K562 (cell line): ENCODE measurements at regions not wholly inside any gene's neighbourhood (a gene's known extent, or its start where the extent isn't known, plus 50 kb on each side); places are given as distances from the start of the nearest gene placed in this dataset.

ENCODE experiments used
- ATAC-seq: fragments of 200-7000 bp; cut with Tn5 transposase; 3 replicates; pipeline ENCODE4 v1.9.1; 2020; ENCODE audit warnings: moderate library complexity
- BruUV-seq: library from RNA; stranded (reverse); fragments of 400-500 nt; replicated peaks from 2 replicates; lab custom pipeline; 2021; lab: Mats Ljungman, UMichigan
- CTCF ChIA-PET: fragments of 300-600 bp; formaldehyde crosslinking; extraction: SDS; loops from one replicate; lab custom pipeline; 2021; ENCODE audit warnings: low intra/inter-chr PET ratio; lab: Yijun Ruan, JAX
- POLR2A ChIA-PET: fragments of 300-600, 350-650 bp; sonication (Branson Sonifier 250); formaldehyde crosslinking; extraction: SDS; loops from one replicate; lab custom pipeline; 2021; ENCODE audit warnings: antibody characterized with exemption, inconsistent platforms; lab: Yijun Ruan, JAX
- DNase-seq, 4 experiments: peaks; one replicate each; pipeline versions ENCODE4 v3.0.0 to v3.0.0-alpha.2; 2011 to 2018; ENCODE audit warnings: low spot score in 3 of 4, mixed read lengths in 3 of 4; ENCODE audit errors: extremely low read depth in 1 of 4
- FAIRE-seq: peaks from 2 replicates; lab custom pipeline; 2011; peaks lifted over from hg19 to GRCh38; lab: Jason Lieb, UNC
- H2AFZ ChIP-seq: 2 replicates; pipeline ENCODE4 v1.6.0; 2011; ENCODE audit warnings: low read depth, low read length, control low read depth, inconsistent platforms
- H3K27ac ChIP-seq: fragments of 200-600 bp; 3 replicates; pipeline ENCODE4 v1.8.0; 2011; ENCODE audit warnings: low read depth, mild to moderate bottlenecking, control low read depth, inconsistent platforms, low read length, moderate library complexity, mixed read lengths; ENCODE audit errors: extremely low read depth
- H3K27me3 ChIP-seq, 2 experiments: fragments of 300-600 bp in 1 of 2; 2 replicates in 1 of 2; 3 replicates in 1 of 2; pipeline versions ENCODE4 v1.6.0 to v1.8.0; 2011; ENCODE audit warnings: inconsistent platforms in 2 of 2, low read length in 2 of 2, mild to moderate bottlenecking in 1 of 2, mixed read lengths in 1 of 2, moderate library complexity in 1 of 2; ENCODE audit not compliant: control insufficient read depth in 2 of 2, insufficient read depth in 2 of 2
- H3K36me3 ChIP-seq: fragments of 300-600 bp; 3 replicates; pipeline ENCODE4 v1.8.0; 2011; ENCODE audit warnings: mild to moderate bottlenecking, low read length, inconsistent platforms; ENCODE audit not compliant: control insufficient read depth, insufficient read depth
- H3K4me1 ChIP-seq, 2 experiments: fragments of 200-600 bp in 1 of 2; replicated peaks in 1 of 2; 2 replicates in 1 of 2; 3 replicates in 1 of 2; pipeline versions ENCODE4 v1.5.1 to v1.8.0; 2011; ENCODE audit warnings: inconsistent platforms in 2 of 2, low read length in 2 of 2, mild to moderate bottlenecking in 1 of 2, mixed read lengths in 1 of 2, moderate library complexity in 1 of 2; ENCODE audit not compliant: control insufficient read depth in 2 of 2, insufficient read depth in 2 of 2
- H3K4me2 ChIP-seq: 2 replicates; pipeline ENCODE4 v1.6.1; 2011; ENCODE audit warnings: low read length, control low read depth, inconsistent platforms, mixed read lengths; ENCODE audit not compliant: insufficient read depth
- H3K4me3 ChIP-seq: fragments of 200-600 bp; sonication (generic), shearing (Covaris generic); 2 replicates; pipeline ENCODE4 v1.5.1; 2016; ENCODE audit warnings: control low read depth, inconsistent platforms
- H3K79me2 ChIP-seq: fragments of 200-600 bp; 3 replicates; pipeline ENCODE4 v1.8.0; 2011; ENCODE audit warnings: low read length, inconsistent platforms; ENCODE audit not compliant: control insufficient read depth, insufficient read depth
- H3K9ac ChIP-seq, 2 experiments: 2 replicates each; pipeline versions ENCODE4 v1.6.0 to v1.6.1; 2011; ENCODE audit warnings: low read depth in 2 of 2, low read length in 2 of 2, control low read depth in 1 of 2, inconsistent platforms in 1 of 2, mild to moderate bottlenecking in 1 of 2, mixed read lengths in 1 of 2; ENCODE audit not compliant: insufficient read depth in 1 of 2
- H3K9me1 ChIP-seq: one replicate; pipeline ENCODE4 v1.6.0; 2011; ENCODE audit warnings: inconsistent platforms, mild to moderate bottlenecking, low read length, moderate library complexity; ENCODE audit not compliant: control insufficient read depth, insufficient read depth
- H3K9me3 ChIP-seq: replicated peaks from 2 replicates; pipeline ENCODE4 v1.5.1; 2011; ENCODE audit warnings: low read depth, low read length, inconsistent platforms; ENCODE audit not compliant: control insufficient read depth, insufficient read depth
- H4K20me1 ChIP-seq: replicated peaks from 2 replicates; pipeline ENCODE4 v1.6.1; 2011; ENCODE audit warnings: low read length, inconsistent platforms, mixed read lengths; ENCODE audit not compliant: control insufficient read depth, insufficient read depth
- CBX8 ChIP-seq: fragments of 200-600 bp; sonication (generic); IDR thresholded peaks from 2 replicates; pipeline ENCODE4 v1.6.1; 2012; ENCODE audit warnings: borderline replicate concordance, mixed run types, low read depth, mild to moderate bottlenecking, moderate library complexity, mixed read lengths, low read length, control low read depth, inconsistent platforms; ENCODE audit not compliant: poor library complexity, severe bottlenecking; ENCODE audit errors: extremely low read depth
- FOXK1 ChIP-seq: sonication (generic); formaldehyde crosslinking; IDR thresholded peaks from 2 replicates; pipeline ENCODE4 v1.8.0; 2022; ENCODE audit warnings: missing genetic modification reagents, mild to moderate bottlenecking, borderline replicate concordance
- MXI1 ChIP-seq: IDR thresholded peaks from 2 replicates; pipeline ENCODE4 v1.6.1; 2011; ENCODE audit warnings: low read depth, mild to moderate bottlenecking, improper control_type of control experiment, low read length
- PCBP1 ChIP-seq: fragments of 200-400 bp; formaldehyde crosslinking; IDR thresholded peaks from 2 replicates; pipeline ENCODE4 v1.6.1; 2018; ENCODE audit warnings: mild to moderate bottlenecking, low read depth, low read length; ENCODE audit not compliant: poor library complexity, severe bottlenecking
- RBM22 ChIP-seq: fragments of 200-400 bp; formaldehyde crosslinking; IDR thresholded peaks from 2 replicates; pipeline ENCODE4 v1.6.1; 2018; ENCODE audit warnings: low read length, low read depth; ENCODE audit not compliant: poor library complexity, severe bottlenecking
- TOE1 ChIP-seq, 2 experiments: fragments of 450-650 bp in 1 of 2; sonication (generic) in 1 of 2; formaldehyde crosslinking in 1 of 2; IDR thresholded peaks; 2 replicates each; pipeline versions ENCODE4 v1.7.1 to v1.8.0; 2016 to 2022; ENCODE audit warnings: borderline replicate concordance in 2 of 2, mild to moderate bottlenecking in 2 of 2, antibody characterized with exemption in 1 of 2, inconsistent platforms in 1 of 2, low read depth in 1 of 2, missing genetic modification reagents in 1 of 2, moderate library complexity in 1 of 2
- TRIM24 ChIP-seq, 2 experiments: fragments of 450-650 bp; IDR thresholded peaks; 2 replicates each; pipeline ENCODE4 v1.6.1; 2016
- ZNF707 ChIP-seq: fragments of 250-450 bp; sonication (Bioruptor Pico); conservative IDR thresholded peaks from 2 replicates; pipeline ENCODE4 v1.8.0; 2022; ENCODE audit warnings: inconsistent platforms, mild to moderate bottlenecking, moderate library complexity
- WGBS: fragments of 100-300 bp; shearing (Covaris generic); methylation state at CpG from one replicate; pipeline ENCODE4 v1.1.6; 2016; ENCODE audit warnings: low coverage, mixed read lengths; ENCODE audit not compliant: insufficient coverage; ENCODE audit errors: missing lambda C conversion rate; 5-methylcytosine and 5-hydroxymethylcytosine counted together
- in situ Hi-C: fragments of 300-500 bp; cut with MboI; formaldehyde crosslinking; loops from 4 replicates; pipeline ENCODE4 v1.15.0; 2018; ENCODE audit warnings: inconsistent platforms, mixed read lengths
- intact Hi-C: fragments of 100-400 bp; cut with micrococcal nuclease; formaldehyde crosslinking; loops from 2 replicates; pipeline ENCODE4 v1.14.2; 2022
- TF ChIP-seq, protein P1 (sequence below): sonication (generic); formaldehyde crosslinking; IDR thresholded peaks from 2 replicates; pipeline ENCODE4 v1.8.0; 2023; ENCODE audit warnings: mild to moderate bottlenecking, missing genetic modification reagents
- TF ChIP-seq, protein P2 (sequence below): fragments of 250-450 bp; sonication (Bioruptor Pico); IDR thresholded peaks from 2 replicates; pipeline ENCODE4 v1.5.0; 2020; ENCODE audit warnings: mild to moderate bottlenecking
- TF ChIP-seq, protein P3 (sequence below): IDR thresholded peaks from 2 replicates; pipeline ENCODE4 v1.6.1; 2016; ENCODE audit warnings: missing genetic modification characterization, missing compliant biosample characterization
- TF ChIP-seq, protein P4 (sequence below): fragments of 450-650 bp; formaldehyde crosslinking; IDR thresholded peaks from 2 replicates; pipeline ENCODE4 v1.4.0; 2022; ENCODE audit warnings: mild to moderate bottlenecking, moderate library complexity

DNA sequence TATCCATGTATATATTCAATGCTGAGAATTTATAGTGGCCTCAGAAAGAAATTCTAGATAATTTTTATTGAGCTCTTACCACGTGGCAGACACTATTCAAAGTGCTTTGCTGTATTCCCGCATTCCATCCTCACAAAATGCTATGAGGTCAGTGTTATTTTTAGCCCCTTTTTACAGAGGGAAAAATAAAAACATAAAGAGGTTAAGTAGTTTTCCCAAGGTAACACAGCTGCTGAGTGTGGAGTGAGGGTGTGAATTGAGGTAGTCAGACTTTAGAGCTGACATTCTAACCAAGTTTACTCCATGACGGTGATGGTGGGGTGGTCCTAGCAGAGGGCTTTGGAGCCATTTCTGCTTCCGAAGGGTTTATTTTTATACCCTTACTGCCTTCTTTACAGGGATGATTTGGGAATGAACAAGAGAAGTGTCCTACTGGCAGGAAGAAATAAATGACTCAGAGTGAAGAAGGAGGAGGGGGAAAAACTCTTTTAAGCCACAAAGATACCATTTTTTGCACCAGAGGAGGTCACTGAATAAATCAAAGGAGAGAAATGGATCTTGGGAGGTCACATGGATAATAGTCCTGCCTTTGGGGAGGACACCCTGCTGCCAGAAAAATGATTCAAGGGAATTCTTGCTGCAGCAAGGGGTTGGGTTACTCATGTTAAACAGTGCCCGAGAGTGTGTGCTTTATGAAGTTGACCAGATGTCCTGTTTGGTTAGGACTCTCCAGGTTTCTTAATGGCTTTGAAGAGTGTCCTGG lies 76.1 kb downstream of the HMHB1 start:
- FAIRE-seq: no peak
- TF ChIP-seq, protein P1, sequence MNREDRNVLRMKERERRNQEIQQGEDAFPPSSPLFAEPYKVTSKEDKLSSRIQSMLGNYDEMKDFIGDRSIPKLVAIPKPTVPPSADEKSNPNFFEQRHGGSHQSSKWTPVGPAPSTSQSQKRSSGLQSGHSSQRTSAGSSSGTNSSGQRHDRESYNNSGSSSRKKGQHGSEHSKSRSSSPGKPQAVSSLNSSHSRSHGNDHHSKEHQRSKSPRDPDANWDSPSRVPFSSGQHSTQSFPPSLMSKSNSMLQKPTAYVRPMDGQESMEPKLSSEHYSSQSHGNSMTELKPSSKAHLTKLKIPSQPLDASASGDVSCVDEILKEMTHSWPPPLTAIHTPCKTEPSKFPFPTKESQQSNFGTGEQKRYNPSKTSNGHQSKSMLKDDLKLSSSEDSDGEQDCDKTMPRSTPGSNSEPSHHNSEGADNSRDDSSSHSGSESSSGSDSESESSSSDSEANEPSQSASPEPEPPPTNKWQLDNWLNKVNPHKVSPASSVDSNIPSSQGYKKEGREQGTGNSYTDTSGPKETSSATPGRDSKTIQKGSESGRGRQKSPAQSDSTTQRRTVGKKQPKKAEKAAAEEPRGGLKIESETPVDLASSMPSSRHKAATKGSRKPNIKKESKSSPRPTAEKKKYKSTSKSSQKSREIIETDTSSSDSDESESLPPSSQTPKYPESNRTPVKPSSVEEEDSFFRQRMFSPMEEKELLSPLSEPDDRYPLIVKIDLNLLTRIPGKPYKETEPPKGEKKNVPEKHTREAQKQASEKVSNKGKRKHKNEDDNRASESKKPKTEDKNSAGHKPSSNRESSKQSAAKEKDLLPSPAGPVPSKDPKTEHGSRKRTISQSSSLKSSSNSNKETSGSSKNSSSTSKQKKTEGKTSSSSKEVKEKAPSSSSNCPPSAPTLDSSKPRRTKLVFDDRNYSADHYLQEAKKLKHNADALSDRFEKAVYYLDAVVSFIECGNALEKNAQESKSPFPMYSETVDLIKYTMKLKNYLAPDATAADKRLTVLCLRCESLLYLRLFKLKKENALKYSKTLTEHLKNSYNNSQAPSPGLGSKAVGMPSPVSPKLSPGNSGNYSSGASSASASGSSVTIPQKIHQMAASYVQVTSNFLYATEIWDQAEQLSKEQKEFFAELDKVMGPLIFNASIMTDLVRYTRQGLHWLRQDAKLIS (CRISPR knock-in tag): no peak
- TF ChIP-seq, protein P2, sequence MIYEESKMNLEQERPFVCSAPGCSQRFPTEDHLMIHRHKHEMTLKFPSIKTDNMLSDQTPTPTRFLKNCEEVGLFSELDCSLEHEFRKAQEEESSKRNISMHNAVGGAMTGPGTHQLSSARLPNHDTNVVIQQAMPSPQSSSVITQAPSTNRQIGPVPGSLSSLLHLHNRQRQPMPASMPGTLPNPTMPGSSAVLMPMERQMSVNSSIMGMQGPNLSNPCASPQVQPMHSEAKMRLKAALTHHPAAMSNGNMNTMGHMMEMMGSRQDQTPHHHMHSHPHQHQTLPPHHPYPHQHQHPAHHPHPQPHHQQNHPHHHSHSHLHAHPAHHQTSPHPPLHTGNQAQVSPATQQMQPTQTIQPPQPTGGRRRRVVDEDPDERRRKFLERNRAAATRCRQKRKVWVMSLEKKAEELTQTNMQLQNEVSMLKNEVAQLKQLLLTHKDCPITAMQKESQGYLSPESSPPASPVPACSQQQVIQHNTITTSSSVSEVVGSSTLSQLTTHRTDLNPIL (CRISPR knock-in tag): no peak
- TF ChIP-seq TRIM24 (IDR thresholded peaks at IDR 0.05) (no peak), ZNF707 (no peak), CBX8 (no peak), PCBP1 (no peak), FOXK1 (CRISPR knock-in tag) (no peak), RBM22 (no peak), MXI1 (no peak), TOE1 (IDR thresholded peaks at IDR 0.05; ENCODE audit: borderline replicate concordance) (no peak), TOE1 (CRISPR knock-in tag; IDR thresholded peaks at IDR 0.05; ENCODE audit: borderline replicate concordance, low read depth) (no peak)
- TF ChIP-seq, protein P3, sequence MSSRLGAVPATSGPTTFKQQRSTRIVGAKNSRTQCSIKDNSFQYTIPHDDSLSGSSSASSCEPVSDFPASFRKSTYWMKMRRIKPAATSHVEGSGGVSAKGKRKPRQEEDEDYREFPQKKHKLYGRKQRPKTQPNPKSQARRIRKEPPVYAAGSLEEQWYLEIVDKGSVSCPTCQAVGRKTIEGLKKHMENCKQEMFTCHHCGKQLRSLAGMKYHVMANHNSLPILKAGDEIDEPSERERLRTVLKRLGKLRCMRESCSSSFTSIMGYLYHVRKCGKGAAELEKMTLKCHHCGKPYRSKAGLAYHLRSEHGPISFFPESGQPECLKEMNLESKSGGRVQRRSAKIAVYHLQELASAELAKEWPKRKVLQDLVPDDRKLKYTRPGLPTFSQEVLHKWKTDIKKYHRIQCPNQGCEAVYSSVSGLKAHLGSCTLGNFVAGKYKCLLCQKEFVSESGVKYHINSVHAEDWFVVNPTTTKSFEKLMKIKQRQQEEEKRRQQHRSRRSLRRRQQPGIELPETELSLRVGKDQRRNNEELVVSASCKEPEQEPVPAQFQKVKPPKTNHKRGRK (tag): no peak
- TF ChIP-seq, protein P4, sequence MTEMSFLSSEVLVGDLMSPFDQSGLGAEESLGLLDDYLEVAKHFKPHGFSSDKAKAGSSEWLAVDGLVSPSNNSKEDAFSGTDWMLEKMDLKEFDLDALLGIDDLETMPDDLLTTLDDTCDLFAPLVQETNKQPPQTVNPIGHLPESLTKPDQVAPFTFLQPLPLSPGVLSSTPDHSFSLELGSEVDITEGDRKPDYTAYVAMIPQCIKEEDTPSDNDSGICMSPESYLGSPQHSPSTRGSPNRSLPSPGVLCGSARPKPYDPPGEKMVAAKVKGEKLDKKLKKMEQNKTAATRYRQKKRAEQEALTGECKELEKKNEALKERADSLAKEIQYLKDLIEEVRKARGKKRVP: no peak

More for the DNA sequence above, 76.1 kb downstream of the HMHB1 start:
- no peak overlapping the region for H3K4me2 ChIP-seq
- in situ Hi-C loops: no loop called here
- H3K27ac ChIP-seq: no peak overlapping the region
- H2AFZ ChIP-seq: no peak overlapping the region
- H3K9me1 ChIP-seq: no peaks in the 10 kb centered on the region
- ATAC-seq (no peak), DNase-seq (no peak)
- H3K4me3 ChIP-seq: no peak overlapping the region
- H3K9ac ChIP-seq: no peak overlapping the region
- intact Hi-C loops: no loop called here
- H3K4me1 ChIP-seq: no peaks in the 10 kb centered on the region
- CTCF ChIA-PET: no interaction called here
- H3K27me3 ChIP-seq: no peaks in the 10 kb centered on the region
- POLR2A ChIA-PET: interaction anchor here (0.6 kb wide), 1 partner anchor 282 kb away, joined by 3 read pairs; no protein-coding TSS in a partner anchor
- 0% methylated on average over 5 of the region's 5 CpGs for WGBS
- no peaks in the 10 kb centered on the region for H3K9me3 ChIP-seq
- H3K36me3 ChIP-seq: no peaks in the 10 kb centered on the region
- no peaks in the 10 kb centered on the region for H4K20me1 ChIP-seq
- BruUV-seq: no TSS peak
- H3K79me2 ChIP-seq: no peaks in the 10 kb centered on the region
